ENCODE measurements at regions not wholly inside any gene's neighbourhood (a gene's known extent, or its start where the extent isn't known, plus 50 kb on each side); places are given as distances from the start of the nearest gene placed in this dataset.
A peak's percentile ranks its signal among the peaks of the same experiment; 100 is the strongest.

DNA sequence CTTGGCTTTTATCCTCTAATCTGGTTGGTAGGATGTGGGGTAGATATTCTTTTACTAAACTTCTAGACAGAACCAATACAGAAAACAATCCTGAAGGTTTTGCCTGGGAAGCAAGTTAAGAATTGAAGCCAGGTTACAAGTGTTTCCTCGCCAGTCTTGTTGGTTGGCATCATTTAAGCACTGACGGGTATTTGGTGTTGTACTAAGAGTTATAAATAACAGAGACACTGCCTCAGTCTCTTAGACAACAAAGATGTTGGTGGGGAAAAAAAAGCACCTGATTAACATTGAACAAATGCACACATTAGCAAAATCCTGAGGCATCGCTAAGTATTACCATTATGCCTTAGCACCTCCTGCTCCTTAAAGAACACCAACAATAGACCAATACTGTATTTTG lies 272.2 kb downstream of the BRINP2 start:
- peak overlapping the region; percentile 66 for H3K27ac ChIP-seq
- TF ChIP-seq, protein P1, sequence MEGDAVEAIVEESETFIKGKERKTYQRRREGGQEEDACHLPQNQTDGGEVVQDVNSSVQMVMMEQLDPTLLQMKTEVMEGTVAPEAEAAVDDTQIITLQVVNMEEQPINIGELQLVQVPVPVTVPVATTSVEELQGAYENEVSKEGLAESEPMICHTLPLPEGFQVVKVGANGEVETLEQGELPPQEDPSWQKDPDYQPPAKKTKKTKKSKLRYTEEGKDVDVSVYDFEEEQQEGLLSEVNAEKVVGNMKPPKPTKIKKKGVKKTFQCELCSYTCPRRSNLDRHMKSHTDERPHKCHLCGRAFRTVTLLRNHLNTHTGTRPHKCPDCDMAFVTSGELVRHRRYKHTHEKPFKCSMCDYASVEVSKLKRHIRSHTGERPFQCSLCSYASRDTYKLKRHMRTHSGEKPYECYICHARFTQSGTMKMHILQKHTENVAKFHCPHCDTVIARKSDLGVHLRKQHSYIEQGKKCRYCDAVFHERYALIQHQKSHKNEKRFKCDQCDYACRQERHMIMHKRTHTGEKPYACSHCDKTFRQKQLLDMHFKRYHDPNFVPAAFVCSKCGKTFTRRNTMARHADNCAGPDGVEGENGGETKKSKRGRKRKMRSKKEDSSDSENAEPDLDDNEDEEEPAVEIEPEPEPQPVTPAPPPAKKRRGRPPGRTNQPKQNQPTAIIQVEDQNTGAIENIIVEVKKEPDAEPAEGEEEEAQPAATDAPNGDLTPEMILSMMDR (conservative IDR thresholded peaks at IDR 0.05): no peak

DNA sequence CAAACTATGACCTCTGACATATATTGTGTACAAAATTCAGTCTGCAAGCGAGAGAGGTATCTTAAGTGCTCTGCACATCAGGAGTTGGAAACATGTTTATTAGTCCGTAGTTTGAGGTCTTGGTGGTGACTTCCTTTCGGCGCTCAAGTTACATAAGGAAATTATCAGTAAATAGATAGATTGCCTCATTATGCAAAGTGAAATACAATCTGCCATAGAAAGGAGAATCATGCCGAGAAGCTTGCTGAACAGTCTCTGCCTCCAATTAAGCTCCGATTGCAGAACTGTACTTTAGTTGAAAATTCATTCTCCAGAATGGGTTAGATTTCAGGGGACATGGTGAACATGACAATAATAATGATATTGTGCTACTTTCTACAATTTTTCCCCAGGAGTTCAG lies 271.8 kb downstream of the BRINP2 start:
- TF ChIP-seq, protein P1 (conservative IDR thresholded peaks at IDR 0.05): no peak
- peak overlapping the region; percentile 66 for H3K27ac ChIP-seq

DNA sequence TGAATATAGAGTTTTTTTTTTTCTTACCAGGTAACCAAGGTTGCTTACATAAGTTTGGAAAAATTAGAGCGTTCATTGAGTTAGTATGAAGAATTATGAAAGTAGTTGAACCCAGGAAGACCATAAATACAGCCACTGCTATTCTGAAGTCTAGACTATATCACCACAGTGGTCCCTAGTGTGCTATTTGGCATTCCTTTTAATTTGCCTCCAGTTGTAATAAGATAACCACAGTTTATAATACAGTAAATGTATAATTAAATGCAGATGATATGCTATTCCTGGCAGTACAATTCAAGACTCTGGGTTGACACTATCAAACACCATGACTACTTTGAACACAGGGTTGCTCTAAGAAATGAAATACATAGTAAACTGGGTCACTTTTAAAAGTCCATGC lies 270.5 kb downstream of the BRINP2 start:
- TF ChIP-seq, protein P1 (conservative IDR thresholded peaks at IDR 0.05): no peak
- peak overlapping the region; percentile 66 for H3K27ac ChIP-seq

DNA sequence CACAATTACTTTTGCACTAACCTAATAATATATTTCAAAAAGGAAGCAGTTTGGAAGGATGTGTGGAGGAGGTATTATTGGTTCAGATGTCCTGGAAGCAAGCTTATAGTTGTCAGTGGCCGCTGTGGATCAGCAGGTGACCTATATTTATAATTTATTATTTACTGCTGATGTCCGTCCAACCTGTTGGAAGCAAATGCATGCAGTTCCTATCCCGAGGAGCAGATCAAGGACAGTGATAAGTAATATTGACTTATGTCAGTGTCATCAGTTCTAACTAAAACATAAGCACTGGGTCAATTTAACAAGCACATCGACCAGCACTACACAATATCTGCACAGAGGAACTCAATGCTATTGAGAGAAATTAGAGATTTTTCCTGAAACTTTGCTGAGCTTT lies 270.1 kb downstream of the BRINP2 start:
- H3K27ac ChIP-seq: peak overlapping the region; percentile 66
- TF ChIP-seq, protein P1 (conservative IDR thresholded peaks at IDR 0.05): no peak

DNA sequence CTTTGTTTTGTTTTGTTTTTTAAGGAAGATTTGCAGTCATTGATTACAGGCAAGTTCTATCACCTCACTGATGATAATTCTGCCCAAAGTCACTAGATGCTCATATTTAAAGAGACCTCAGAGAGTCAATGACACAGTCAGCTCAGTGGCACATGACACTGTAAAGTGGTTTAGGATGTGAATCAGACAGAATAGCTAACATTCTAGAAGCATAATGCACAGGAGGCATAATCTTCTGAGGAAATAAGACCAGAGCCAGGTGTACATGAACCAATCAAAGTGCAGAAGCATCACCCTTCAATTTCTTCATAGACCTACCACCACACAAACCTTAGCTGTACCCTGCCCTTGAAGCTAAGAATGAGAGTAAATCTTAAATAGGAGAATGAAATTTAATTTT lies 268.5 kb downstream of the BRINP2 start:
- TF ChIP-seq, protein P1 (conservative IDR thresholded peaks at IDR 0.05): no peak
- H3K27ac ChIP-seq: peak overlapping the region; percentile 66; the same call in 1 of the 2 replicates

DNA sequence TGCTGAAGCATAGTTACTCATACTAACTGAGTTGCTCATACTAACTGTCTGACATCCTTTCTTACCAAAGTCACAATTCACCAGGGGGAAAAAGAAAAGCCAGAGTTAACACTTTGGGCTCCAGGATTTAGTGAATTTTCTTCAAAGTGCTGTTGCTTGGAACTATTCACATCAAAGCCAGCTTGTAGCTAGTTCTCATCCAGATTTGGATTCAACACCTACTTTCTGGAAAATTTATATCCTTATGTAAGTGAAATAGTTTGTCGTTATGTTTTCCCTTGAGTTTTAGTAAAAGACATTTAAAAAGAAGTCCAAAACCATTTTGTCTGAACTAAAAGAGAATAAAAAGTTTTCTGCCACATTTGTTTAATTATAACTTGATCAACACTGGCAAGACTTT lies 264.6 kb downstream of the BRINP2 start:
- no peak overlapping the region for H3K27ac ChIP-seq
- TF ChIP-seq, protein P1 (conservative IDR thresholded peaks at IDR 0.05): no peak

DNA sequence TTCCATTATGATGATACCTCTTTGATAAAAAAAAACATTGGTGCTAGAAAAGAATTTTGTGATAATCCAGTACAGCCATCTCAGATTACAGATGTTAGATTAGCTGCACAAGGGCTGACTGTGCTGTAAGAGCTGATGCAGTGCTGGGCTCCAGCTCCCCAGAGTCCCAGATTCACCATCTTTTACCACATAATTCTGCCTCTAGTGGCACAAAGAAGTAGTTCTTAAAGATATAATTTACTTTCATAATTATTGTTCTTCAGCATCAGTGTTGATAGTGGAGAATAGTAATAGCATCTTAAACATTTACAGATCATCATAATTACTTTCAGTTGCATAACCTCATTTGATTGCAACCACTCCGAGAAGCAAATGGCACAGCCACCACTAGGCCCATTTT lies 262.1 kb downstream of the BRINP2 start:
- TF ChIP-seq, protein P1 (conservative IDR thresholded peaks at IDR 0.05): peak; percentile 16; the same call in 1 of the 2 replicates
- no peak overlapping the region for H3K27ac ChIP-seq

DNA sequence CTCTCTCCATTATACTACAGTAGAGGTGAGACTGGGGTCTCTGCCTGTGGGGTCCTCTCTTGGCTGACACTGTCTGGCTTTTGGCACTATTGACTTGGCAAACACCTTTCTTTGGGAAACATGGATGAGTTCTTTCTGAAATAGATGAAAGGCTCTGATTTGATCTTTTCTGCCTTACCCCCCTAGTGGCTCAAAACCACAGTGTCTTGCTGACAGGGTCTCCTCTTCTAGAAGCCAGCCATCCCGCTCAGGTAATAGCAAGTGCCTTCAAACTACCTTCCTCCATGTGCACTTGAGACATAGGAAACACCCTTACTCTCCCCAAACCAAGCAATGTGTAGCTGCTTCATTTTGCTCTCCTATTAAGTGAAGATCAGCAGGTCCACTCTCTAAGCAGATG lies 260.4 kb downstream of the BRINP2 start:
- no peak overlapping the region for H3K27ac ChIP-seq
- TF ChIP-seq, protein P1 (conservative IDR thresholded peaks at IDR 0.05): 0 out of 2 replicates have a peak, but pooled peaks have one; percentile 5
